Left renal cortex interstitium (tissue), 4 donors: ENCODE measurements at regions not wholly inside any gene's neighbourhood (a gene's known extent, or its start where the extent isn't known, plus 50 kb on each side); places are given as distances from the start of the nearest gene placed in this dataset.
"Not testable (repeated sequence)": the region's sequence is repeated elsewhere in the genome, so short reads cannot be mapped to it uniquely, and the experiment has no call there.

Source experiments
- DNase-seq, 4 donors: peaks; one replicate each; pipeline ENCODE4 v3.0.0-alpha.2; 2013; ENCODE audit warnings: low read depth in 4 of 4, low spot score in 2 of 4, missing footprints in 1 of 4

GRCh38 chr16:63497408-63497807, 1461.2 kb upstream of the CDH8 start:
- peak in 1 of 4 donors; percentile 4 for DNase-seq

- DNase-seq, result no peak
These were observed 1460.0 kb upstream of the CDH8 start for GRCh38 chr16:63496282-63496681.

- DNase-seq, result no peak
These were observed 1452.7 kb upstream of the CDH8 start for GRCh38 chr16:63488955-63489354.

- no peak for DNase-seq
These were observed 1444.8 kb upstream of the CDH8 start for GRCh38 chr16:63481060-63481459.

- DNase-seq, result no peak
These were observed 1437.5 kb upstream of the CDH8 start for GRCh38 chr16:63473725-63474124.

DNA sequence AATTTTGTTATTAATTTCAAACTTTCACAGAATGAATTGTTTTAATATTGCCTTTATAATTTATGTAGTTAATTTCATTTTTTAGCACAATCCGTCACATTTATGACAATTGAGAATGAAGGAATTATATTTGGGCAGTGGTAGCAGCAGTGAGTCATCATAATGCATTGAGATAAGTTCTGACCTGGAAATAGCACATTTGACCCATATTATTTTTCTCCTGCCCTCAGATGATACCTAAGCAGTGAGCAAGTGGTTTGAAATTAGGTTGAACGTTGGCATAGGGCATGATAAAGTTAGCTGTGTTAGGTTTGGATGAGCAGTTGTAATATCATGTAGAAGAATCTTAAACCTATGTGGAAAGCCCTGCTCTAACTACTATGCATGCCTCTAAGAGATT, 1431.3 kb upstream of the CDH8 start:
- no peak for DNase-seq

- no peak for DNase-seq
These were observed 1426.1 kb upstream of the CDH8 start for GRCh38 chr16:63462316-63462715.

GRCh38 chr16:63461248-63461841, 1425.1 kb upstream of the CDH8 start:
- DNase-seq, result peak; percentile 13 to 53 (median 28)

DNA sequence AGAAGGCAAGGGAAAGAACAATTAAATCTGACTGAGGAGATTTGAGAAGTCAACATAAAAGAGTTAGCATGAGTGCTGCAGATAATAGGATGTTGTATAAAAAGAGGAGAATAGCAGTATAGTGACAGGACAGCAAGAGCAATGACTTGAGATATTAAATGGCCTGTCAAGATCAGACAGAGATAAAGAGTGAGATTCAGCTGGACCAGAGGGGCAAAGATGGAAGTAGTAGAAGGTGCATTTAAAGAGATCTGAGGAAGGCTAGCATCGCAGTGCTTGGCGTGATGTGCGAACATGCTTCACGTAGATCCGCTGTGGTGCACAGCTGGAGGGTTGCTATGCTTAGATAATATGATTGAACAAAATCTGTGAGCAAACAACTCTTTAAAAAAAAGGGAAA, 1422.6 kb upstream of the CDH8 start:
- DNase-seq, result no peak

GRCh38 chr16:63457869-63458268, 1421.6 kb upstream of the CDH8 start:
- DNase-seq, result no peak

- no peak for DNase-seq
These were observed 1417.0 kb upstream of the CDH8 start for GRCh38 chr16:63453261-63453660.

DNA sequence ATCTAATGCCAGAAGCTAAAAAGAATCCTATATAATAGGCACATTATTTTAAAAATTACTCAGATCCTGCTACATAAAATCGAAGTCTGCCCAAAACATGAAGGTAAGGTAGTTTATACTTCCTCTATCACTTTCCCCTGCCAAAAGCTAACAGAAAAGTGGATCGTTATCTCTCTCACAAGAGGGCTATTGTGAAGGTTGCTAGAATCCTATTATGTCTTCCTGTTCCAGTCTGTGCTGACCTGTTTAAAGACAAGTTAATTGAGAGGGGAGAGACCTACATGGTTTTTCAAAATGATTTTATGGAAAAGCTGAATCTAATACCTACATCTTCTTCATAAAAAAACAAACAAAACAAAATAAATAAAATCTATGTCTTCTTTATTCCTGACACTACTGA, 1410.9 kb upstream of the CDH8 start:
- DNase-seq, result no peak

DNA sequence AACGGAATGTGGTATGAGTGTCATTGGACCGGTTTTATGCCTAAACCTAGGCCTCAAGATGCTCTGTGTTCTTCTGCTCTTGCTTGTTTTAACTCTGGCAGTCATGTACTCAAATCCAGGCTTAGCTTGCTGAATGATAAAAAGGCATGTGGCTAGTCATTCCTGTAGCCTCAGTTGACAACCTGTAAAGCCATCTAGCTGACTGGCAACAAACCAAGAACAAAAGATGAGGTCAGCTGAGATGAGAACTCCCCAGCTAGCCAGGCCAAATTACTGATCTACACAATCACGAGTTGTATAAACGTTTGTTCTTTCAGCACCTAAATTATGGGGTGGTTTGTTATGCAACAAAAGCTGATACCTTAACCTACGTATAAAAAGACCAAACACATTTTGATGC, 1406.0 kb upstream of the CDH8 start:
- DNase-seq, result no peak

DNA sequence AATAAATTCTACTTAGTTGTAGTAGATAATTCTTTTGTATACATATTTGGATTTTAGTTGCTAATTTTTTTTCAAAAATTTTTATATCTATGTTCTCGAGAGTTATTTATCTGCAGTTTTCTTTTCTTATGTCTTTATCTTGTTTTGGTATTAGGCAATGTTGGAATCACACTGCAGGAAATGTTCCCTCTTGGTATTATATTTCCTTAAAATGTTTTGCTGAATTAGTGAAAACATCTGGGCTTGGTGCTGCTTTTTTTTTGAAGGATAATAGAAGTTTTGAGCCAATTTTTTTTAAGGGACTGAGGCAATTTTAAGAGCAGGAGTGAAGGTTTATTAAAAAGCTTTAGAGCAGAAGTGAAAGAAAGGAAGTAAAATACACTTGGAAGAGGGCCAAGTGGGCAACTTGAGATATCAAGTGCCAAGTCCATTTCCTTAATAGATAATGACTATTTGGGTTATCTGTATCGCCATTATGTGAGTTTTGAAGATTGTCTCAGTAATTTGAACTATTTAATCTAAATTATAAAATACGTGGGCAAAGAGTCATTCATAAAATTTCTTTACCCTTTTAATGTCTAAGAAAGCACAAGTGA, 1390.1 kb upstream of the CDH8 start:
- DNase-seq, result no peak

DNA sequence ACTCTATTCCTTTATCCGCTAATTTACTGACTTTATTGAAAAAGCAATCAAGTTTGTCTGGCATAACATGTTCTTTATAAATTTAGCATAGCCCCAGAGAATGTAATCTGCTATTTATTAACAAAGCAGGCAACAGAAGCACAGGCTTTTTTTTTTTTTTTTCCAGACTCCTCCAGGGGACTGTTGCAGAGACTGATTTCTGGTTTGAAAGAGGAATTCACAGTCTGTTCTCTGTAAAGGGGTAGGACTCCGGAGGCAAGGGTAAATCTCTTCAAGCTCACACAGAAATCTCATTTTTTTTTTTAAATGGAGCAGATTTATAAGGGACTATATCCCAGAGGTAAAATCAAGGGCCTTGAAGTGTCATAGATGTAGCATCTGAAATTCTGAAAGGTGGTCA, 1386.5 kb upstream of the CDH8 start:
- DNase-seq, result no peak

GRCh38 chr16:63416712-63417111, 1380.5 kb upstream of the CDH8 start:
- DNase-seq, result no peak

DNA sequence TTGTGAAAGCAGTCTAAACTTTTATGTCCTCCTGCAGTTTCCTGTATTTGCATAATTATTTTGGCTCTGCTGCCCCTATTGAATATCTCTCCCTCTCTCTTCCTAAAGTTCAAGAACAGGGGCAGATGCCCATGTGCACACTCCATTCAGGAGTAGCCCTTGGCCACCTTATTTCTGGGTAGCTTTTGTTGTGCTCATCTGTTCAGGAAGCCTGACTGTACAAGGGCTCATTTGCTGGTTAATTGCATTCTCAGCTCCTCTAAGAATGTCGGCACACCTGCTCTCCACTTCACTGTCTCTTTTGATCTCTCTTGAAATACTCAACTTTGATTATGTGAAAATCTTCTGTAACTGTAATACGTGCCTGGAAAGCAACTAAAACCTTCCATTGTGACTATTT, 1378.8 kb upstream of the CDH8 start:
- no peak for DNase-seq

- DNase-seq, result no peak
These were observed 1374.4 kb upstream of the CDH8 start for GRCh38 chr16:63410594-63410993.

- DNase-seq, result no peak
These were observed 1367.6 kb upstream of the CDH8 start for GRCh38 chr16:63403792-63404191.

DNA sequence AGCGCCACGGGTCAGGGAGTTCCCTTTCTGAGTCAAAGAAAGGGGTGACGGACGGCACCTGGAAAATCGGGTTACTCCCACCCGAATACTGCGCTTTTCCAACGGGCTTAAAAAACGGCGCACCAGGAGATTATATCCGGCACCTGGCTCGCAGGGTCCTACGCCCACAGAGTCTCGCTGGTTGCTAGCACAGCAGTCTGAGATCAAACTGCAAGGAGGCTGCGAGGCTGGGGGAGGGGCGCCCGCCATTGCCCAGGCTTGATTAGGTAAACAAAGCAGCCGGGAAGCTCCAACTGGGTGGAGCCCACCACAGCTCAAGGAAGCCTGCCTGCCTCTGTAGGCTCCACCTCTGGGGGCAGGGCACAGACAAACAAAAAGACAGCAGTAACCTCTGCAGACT, 1352.0 kb upstream of the CDH8 start:
- DNase-seq, result not testable (repeated sequence)

DNA sequence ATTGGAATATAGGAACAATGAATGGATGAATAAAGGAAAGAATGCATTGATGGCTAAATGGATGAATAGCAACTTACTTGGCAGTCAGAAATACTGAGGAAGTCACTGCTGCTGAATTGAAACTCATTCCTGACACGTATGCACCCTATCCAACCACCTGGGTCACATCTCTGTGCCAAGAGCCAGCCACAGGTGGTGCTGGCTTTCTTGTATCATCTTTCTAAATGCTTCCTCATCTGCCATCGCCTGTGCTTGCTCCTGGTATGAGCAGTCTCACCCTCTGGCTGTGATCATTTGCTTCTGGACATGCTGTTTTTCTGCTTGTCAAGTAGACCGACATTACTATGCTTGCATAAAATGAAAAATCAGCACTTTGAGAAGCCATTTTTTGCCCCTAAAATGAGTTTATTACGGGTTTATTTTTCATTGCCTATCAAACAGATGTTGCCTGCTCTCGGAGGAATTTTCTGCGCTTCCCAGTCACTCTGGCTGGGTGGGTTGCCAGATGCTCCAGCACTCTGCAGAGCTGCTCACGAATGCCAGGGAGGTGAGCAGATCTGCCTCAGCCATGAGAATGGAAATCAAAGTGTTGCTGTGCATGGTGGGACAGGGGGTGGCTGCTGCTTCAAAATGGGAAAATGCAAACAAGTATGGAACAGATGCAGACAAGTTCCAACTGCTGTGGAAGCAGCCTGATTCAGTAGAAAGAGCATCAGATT, 1349.6 kb upstream of the CDH8 start:
- DNase-seq, result no peak

GRCh38 chr16:63373744-63374143, 1337.5 kb upstream of the CDH8 start:
- no peak for DNase-seq
